MCF 10A (cell line): ENCODE measurements at regions not wholly inside any gene's neighbourhood (a gene's known extent, or its start where the extent isn't known, plus 50 kb on each side); places are given as distances from the start of the nearest gene placed in this dataset.
"Not testable (repeated sequence)": the region's sequence is repeated elsewhere in the genome, so short reads cannot be mapped to it uniquely, and the experiment has no call there.

ENCODE experiments used
- BruUV-seq: library from RNA; stranded (reverse); fragments of 400-500 nt; replicated peaks from 2 replicates; lab custom pipeline; 2021; lab: Mats Ljungman, UMichigan
- CTCF ChIA-PET: fragments of 300-600 bp; sonication (Branson Sonifier 250); formaldehyde crosslinking; extraction: SDS; loops from one replicate; lab custom pipeline; 2021; ENCODE audit warnings: antibody characterized with exemption, inconsistent platforms; lab: Yijun Ruan, JAX
- POLR2A ChIA-PET: fragments of 300-600, 350-650 bp; sonication (Branson Sonifier 250); formaldehyde crosslinking; extraction: SDS; loops from one replicate; lab custom pipeline; 2020; ENCODE audit warnings: antibody characterized with exemption, inconsistent platforms; lab: Yijun Ruan, JAX
- DNase-seq: peaks from one replicate; pipeline ENCODE4 v3.0.0-alpha.2; 2018; ENCODE audit not compliant: unreplicated experiment
- H3K27ac Mint-ChIP-seq: one replicate; pipeline ENCODE4 v1.8.0; 2022; ENCODE audit warnings: mild to moderate bottlenecking, low read depth, mixed read lengths; ENCODE audit not compliant: unreplicated experiment
- H3K27me3 Mint-ChIP-seq: one replicate; pipeline ENCODE4 v1.8.0; 2022; ENCODE audit warnings: mixed read lengths; ENCODE audit not compliant: insufficient read depth, unreplicated experiment
- H3K36me3 Mint-ChIP-seq: one replicate; pipeline ENCODE4 v1.8.0; 2022; ENCODE audit warnings: mild to moderate bottlenecking, moderate library complexity, mixed read lengths; ENCODE audit not compliant: insufficient read depth, unreplicated experiment
- H3K4me1 Mint-ChIP-seq: one replicate; pipeline ENCODE4 v1.8.0; 2022; ENCODE audit warnings: mixed read lengths; ENCODE audit not compliant: insufficient read depth, unreplicated experiment
- H3K4me3 Mint-ChIP-seq: one replicate; pipeline ENCODE4 v1.8.0; 2022; ENCODE audit warnings: mild to moderate bottlenecking, moderate library complexity, mixed read lengths; ENCODE audit not compliant: unreplicated experiment
- H3K9me3 Mint-ChIP-seq: one replicate; pipeline ENCODE4 v1.8.0; 2022; ENCODE audit warnings: mixed read lengths; ENCODE audit not compliant: unreplicated experiment
- CTCF ChIP-seq: fragments of 200-600 bp; IDR thresholded peaks from one replicate; pipeline ENCODE4 v1.8.0; 2022; ENCODE audit warnings: antibody characterized with exemption, mild to moderate bottlenecking; ENCODE audit not compliant: unreplicated experiment
- intact Hi-C: fragments of 100-400 bp; cut with micrococcal nuclease; formaldehyde crosslinking; loops from 2 replicates; pipeline ENCODE4 v1.14.1; 2022

- DNase-seq, result no peak
- intact Hi-C loops, result no loop called here
- ChIA-PET POLR2A (no interaction called here), CTCF (interaction anchor here (0.7 kb wide), 1 partner anchor 273 kb away, joined by 3 read pairs; no protein-coding TSS in a partner anchor)
- no peaks in the 10 kb centered on the region for H3K27me3 Mint-ChIP-seq
- no peak overlapping the region for H3K27ac Mint-ChIP-seq
- H3K36me3 Mint-ChIP-seq, result no peaks in the 10 kb centered on the region
- no peak overlapping the region for H3K4me3 Mint-ChIP-seq
- H3K4me1 Mint-ChIP-seq, result no peaks in the 10 kb centered on the region
- no peak for TF ChIP-seq CTCF
- no TSS peak for BruUV-seq
- no peaks in the 10 kb centered on the region for H3K9me3 Mint-ChIP-seq
Measured at GRCh38 chr5:3098821-3099220, 347.3 kb upstream of the IRX2 start.

- Mint-ChIP-seq H3K4me3 (no peak overlapping the region), H3K27ac (no peak overlapping the region), H3K9me3 (no peaks in the 10 kb centered on the region), H3K4me1 (peaks cover 6% of the 10 kb centered on the region), H3K36me3 (no peaks in the 10 kb centered on the region), H3K27me3 (no peaks in the 10 kb centered on the region)
- ChIA-PET CTCF (interaction anchor here (0.5 kb wide), 1 partner anchor 422 kb away, joined by 3 read pairs; no protein-coding TSS in a partner anchor), POLR2A (no interaction called here)
- intact Hi-C loops, result no loop called here
- TF ChIP-seq CTCF, result no peak
- no peak for DNase-seq
- no TSS peak for BruUV-seq
Measured at GRCh38 chr5:3092664-3093063, 341.2 kb upstream of the IRX2 start.

GRCh38 chr5:3092211-3092610 is 340.7 kb upstream of the IRX2 start:
- no peak for DNase-seq
- CTCF ChIA-PET, result interaction anchor here (0.5 kb wide), 1 partner anchor 422 kb away, joined by 3 read pairs; no protein-coding TSS in a partner anchor
- H3K4me3 Mint-ChIP-seq, result no peak overlapping the region
- intact Hi-C loops, result no loop called here
- H3K27ac Mint-ChIP-seq, result no peak overlapping the region
- POLR2A ChIA-PET, result no interaction called here
- no peaks in the 10 kb centered on the region for H3K36me3 Mint-ChIP-seq
- H3K27me3 Mint-ChIP-seq, result no peaks in the 10 kb centered on the region
- no peaks in the 10 kb centered on the region for H3K9me3 Mint-ChIP-seq
- H3K4me1 Mint-ChIP-seq, result peaks cover 6% of the 10 kb centered on the region
- TF ChIP-seq CTCF, result no peak
- BruUV-seq, result no TSS peak

- Mint-ChIP-seq H3K9me3 (no peaks in the 10 kb centered on the region), H3K4me1 (peaks cover 6% of the 10 kb centered on the region), H3K36me3 (no peaks in the 10 kb centered on the region), H3K27ac (no peak overlapping the region), H3K4me3 (no peak overlapping the region), H3K27me3 (no peaks in the 10 kb centered on the region)
- TF ChIP-seq CTCF, result no peak
- POLR2A ChIA-PET, result no interaction called here
- no peak for DNase-seq
- intact Hi-C loops, result no loop called here
- no TSS peak for BruUV-seq
- CTCF ChIA-PET, result no interaction called here
Measured at GRCh38 chr5:3091040-3091774, 339.7 kb upstream of the IRX2 start.

GRCh38 chr5:3090305-3090704 is 338.8 kb upstream of the IRX2 start:
- H3K4me1 Mint-ChIP-seq, H3K27ac Mint-ChIP-seq, H3K36me3 Mint-ChIP-seq, H3K27me3 Mint-ChIP-seq, H3K9me3 Mint-ChIP-seq, DNase-seq, intact Hi-C loops, CTCF ChIA-PET, BruUV-seq, H3K4me3 Mint-ChIP-seq: not testable (repeated sequence)
- POLR2A ChIA-PET, result interaction anchor here (0.7 kb wide), 1 partner anchor 54 kb away, joined by 3 read pairs; no protein-coding TSS in a partner anchor
